ENCODE measurements at regions not wholly inside any gene's neighbourhood (a gene's known extent, or its start where the extent isn't known, plus 50 kb on each side); places are given as distances from the start of the nearest gene placed in this dataset.

- FAIRE-seq = no peak
Measured at GRCh38 chr6:56345376-56345995, 98.1 kb upstream of the COL21A1 start.

GRCh38 chr6:56343295-56343694, 95.9 kb upstream of the COL21A1 start:
- FAIRE-seq = no peak

GRCh38 chr6:56339524-56339923, 92.1 kb upstream of the COL21A1 start:
- no peak for FAIRE-seq

- FAIRE-seq = no peak
Measured at GRCh38 chr6:56335726-56336125, 88.3 kb upstream of the COL21A1 start.

DNA sequence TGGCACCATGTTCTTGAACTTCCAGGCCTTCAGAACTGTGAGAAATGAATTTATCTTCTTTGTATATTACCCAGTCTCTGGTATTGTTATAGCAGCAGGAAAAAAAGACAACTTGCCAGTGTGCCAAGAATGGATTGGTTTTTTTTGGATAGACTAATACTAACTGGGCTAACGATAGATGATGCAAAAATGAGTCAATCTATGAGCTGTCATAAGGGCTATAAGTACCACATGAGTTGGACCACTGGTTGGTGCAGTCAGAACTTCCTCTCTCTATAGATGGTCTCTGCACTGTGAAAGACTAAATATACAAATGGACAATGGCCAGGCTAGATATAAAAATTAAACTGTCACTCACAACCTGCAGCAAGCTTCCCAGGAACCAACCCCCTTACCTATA, 87.6 kb upstream of the COL21A1 start:
- FAIRE-seq = no peak

DNA sequence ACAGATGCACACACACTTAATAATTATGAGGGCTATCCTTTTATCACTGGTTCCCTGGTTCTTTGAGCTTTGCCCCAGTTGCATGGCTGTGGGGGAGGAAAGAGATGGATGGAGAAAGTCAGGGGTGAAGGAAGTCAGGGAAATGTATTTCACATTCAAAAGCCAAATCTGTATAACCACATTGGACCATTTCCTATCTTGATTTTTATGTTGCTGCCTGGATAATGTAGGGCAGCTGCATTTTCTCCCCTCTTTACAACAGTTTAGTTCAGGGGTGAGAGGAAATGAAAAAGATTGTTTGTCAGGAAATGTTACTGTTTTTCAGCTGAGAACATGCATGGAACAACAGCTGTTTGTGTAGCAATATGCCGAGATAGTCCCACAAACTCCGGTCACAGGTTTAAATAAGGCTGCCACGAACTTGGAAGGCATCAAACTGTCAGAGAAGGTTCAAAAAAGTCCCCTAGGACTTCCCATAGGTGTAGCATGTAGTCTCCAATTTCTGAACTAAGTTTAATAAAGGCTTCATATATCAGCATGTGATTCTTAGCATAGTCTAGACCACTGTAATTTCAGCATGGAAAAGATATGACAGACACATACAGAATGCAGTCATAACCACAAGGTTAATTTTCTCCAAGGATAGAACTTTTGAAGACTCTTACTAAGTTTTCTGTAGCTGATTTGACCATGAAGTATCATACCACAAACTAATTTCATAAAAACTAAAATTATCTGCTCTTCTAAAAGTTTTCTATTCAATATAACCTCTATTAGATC, 82.1 kb upstream of the COL21A1 start:
- FAIRE-seq = no peak

DNA sequence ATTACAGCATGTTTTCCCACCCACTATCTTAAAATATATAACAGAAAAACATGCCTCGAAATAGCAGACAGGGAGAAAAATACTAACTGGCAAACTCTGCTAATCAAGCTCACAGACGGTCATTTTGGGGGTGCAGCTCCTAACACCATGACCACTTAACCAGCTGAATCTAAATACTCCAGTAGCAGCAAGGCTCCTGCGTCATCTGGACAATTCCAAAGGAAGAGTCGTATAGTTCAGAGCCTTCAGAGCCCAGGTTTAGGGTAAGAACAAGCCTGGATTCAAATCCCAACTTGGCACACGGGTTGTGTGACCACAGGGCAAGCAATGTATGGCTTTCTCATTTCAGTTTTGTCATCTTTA, 81.3 kb upstream of the COL21A1 start:
- no peak for FAIRE-seq

GRCh38 chr6:56327946-56328727, 80.8 kb upstream of the COL21A1 start:
- FAIRE-seq = no peak

DNA sequence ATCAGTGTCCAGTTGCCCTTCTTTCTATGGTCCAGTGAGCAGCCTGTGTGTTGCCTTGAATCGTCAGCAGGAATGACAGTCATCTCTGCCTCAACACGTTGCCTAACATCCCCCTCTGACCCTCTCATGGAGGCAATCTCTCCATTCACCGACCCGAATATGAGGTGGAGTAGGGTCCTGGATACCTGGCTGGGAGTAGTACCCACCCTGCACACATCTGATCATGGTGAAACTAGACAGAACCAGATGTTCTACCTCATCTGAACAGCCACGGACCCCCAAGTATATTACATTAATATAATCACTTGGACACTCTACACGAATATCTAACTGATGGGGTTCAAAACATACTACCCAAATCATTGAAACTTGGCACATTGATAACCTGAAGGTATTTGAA, 77.0 kb upstream of the COL21A1 start:
- FAIRE-seq = no peak

DNA sequence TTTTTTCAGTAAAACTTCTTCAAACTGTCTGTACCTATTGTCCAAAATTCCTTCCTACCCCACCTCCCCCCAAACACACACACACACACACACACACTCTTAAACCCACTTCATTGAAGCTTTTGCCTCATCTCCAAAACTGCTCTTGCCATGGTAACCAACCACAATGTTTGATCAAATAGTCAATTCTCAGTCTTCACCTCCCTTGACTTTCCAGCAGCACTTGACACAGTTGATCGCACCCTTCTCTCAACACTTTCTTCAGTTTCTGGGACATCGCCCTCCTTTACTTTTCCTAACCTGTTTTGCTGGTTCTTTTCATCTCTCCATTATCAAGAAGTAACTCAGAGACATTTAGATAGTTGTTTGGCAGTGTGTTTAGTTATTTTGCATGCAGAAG, 71.5 kb upstream of the COL21A1 start:
- no peak for FAIRE-seq

- peak; percentile 96 for FAIRE-seq
Measured at GRCh38 chr6:56314683-56315523, 67.5 kb upstream of the COL21A1 start.

DNA sequence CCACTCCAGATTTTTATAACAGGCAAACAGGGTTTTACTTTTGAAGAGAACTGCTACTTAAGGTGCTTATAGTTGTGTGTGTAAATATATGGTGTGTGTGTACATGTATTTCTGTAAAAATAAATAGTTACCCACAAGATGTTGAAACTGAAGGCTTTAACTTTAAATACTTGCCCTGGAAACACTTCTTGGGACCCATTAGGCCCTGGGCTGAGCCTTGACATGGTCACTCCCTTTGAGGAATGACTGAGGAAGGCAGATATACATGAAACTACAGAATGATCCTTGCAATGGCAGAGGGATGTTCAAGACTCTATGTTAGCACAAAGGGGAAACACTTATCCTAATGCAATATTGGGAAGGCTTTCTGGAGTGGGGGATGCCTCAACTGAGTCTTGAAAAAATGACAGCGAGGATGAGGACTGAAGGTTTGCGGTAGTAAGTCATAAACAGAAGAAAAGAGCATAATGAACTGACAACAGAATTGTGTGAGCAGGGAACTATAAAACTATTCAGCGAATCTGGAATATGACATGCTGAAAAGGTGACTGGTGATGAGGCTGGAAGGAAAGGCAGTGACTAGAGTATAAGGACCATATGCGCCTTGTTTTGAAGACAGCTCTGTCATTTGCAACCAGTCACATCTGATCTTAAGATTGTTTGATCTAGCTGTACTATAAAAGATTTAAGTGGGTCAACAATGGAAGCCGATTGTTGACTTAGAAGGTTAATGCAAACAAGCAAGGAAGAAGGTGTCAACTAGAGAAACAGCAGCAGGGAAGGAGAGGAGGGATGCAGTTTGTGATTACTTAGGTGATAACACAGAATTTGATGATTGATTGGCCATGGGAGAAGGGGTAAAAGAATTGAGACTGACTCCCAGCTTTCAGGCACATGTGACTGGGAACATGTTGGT, 64.4 kb upstream of the COL21A1 start:
- no peak for FAIRE-seq

GRCh38 chr6:56311061-56311460, 63.7 kb upstream of the COL21A1 start:
- FAIRE-seq = no peak

- FAIRE-seq = no peak
Measured at GRCh38 chr6:56310241-56310640, 62.9 kb upstream of the COL21A1 start.

DNA sequence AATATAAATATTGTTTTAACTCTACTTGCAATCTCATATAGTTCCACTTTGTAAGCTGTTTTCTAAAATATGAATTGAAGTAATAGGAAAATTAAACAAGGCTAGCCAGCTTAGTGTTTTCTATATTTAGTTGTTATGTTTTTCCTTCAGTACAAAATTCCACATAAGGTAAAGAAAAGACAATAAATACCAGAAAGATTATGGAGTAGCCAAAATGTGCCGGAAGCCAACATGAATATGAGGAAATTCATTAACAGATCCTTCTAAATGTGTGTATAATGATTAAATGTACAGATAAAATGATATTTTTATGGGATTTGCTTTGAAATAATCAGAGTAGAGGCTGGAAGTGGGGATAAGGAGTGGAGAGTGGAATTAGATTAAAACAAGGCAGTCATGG, 52.5 kb upstream of the COL21A1 start:
- FAIRE-seq = no peak

DNA sequence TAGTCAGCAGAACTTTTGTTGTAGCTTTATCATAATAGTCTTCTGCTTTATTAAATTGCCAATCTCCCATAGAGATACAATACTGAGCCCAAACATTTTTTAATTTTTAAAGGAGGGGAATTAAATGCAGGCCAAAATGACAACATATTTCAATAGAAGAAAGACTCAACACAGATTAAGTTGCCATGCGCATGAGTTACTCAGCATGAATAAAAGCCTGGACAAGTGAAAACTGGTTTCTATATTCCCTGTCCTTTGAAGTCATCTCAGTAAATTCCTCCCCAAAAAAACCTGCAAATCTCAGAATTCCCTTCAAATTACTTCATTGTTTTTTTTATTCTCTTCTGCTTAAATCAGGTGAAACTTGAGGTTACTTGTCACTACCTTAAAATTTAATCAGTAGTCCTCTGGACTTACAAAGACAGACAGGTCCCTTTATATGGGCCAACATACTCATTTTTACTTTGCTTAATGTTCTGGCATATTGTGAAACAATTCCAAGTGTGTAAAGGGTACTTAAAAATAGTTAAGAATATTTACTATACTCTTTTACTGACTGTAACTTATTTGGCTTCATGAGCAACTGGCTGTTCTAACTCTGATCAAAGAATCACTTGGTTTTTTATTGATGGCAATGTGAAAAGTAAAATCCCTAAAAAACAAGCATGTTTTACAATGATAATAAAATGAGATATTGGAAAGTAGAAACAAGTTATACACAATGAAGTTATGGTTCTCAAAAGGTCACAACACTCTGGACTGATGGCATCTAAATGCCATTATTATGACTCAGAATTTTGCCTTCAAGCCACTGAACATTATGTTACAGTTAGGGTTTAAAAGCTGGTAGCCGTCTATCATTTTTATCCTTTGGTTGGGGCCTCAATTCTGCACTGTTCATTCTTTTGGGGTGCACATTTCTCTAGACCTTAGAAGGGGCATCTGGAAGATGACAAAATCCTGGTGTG, 49.9 kb upstream of the COL21A1 start:
- no peak for FAIRE-seq
